ENCODE measurements at regions not wholly inside any gene's neighbourhood (a gene's known extent, or its start where the extent isn't known, plus 50 kb on each side); places are given as distances from the start of the nearest gene placed in this dataset.
"Not testable (repeated sequence)": the region's sequence is repeated elsewhere in the genome, so short reads cannot be mapped to it uniquely, and the experiment has no call there.

DNA sequence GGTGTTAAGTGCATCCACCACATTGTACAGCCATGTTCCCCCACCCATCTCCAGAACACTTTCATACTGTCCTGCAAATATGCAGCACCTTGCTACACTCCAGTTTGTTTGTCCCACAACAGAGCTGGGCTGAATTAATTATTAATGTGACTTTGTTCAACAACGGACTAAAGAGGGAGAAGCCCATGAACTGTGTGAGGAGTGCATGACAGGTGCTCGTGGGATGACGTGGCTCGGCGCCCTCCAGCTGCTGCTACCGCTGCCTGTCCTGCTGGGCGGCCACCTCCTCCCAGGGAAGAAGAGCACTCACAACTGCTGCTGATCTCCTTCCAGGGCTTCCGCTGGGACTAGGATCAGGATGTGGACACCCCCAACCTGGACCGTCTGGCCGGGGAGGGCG, 111.2 kb upstream of the DEFB108B start:
- DNase-seq (ENCODE audit: low read depth): not testable (repeated sequence)

DNA sequence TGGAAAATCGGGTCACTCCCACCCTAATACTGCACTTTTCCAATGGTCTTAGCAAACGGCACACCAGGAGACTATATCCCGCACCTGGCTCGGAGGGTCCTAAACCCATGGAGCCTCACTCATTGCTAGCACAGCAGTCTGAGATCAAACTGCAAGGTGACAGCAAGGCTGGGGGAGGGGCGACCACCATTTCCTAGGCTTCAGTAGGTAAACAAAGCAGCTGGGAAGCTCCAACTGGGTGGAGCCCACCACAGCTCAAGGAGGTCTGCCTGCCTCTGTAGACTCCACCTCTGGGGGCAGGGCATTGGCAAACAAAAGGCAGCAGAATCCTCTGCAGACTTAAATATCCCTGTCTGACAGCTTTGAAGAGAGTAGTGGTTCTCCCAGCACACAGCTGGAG, 109.0 kb upstream of the DEFB108B start:
- not testable (repeated sequence) for DNase-seq (ENCODE audit: low read depth)

DNA sequence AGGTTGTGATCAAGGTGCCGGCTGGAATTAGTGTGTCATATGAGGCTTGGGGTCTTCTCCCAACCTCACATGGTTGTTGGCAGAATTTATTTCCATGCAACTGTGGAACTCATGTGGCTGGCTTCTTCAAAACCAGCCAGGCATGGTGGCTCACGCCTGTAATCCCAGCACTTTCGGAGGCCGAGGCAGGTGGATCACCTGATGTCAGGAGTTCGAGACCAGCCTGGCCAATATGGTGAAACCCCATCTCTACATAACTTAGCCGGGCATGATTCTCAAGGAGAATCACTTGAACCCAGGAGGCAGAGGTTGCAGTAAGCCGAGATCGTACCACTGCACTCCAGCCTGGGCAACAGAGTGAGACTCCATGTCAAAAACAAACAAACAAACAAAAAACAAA, 102.3 kb upstream of the DEFB108B start:
- DNase-seq (ENCODE audit: low read depth): not testable (repeated sequence)

DNA sequence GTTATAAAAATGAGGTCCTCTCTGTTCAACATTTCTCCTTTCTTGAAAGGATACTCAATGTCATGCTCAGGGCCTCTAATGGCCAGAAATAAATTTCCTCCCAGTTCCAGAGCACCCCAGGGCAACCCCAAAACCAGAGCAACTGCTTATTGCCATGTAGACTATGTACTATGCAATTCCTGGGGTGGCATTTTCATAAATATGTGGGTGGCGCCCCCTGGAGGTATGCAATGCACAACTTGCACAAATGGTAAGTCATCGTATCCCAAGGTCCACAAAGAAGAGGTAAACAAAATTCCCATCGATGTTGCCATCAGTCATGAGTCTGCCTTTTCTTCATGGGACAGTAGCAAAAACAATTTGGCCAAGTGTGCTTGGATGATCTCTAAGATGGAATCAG, 98.6 kb upstream of the DEFB108B start:
- peak; percentile 1 for DNase-seq (ENCODE audit: low read depth)

DNA sequence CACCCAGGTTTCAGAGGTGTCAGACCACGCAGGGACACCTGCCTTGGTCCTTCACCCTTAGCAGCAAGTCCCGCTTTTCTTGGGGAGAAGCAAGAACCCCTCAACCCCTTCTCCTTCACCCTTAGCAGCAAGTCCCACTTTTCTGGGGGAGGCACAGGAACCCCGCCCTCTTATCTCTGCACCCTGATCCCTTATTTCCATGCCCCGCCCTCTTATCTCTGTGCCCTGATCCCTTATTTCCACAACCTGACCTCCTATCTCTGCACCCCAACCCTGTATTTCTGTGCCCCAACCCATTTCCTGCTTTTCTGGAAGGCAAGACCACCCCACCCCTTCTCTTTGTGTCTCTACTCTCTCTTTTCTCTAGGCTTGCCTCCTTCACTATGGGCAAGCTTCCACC, 94.7 kb upstream of the DEFB108B start:
- not testable (repeated sequence) for DNase-seq (ENCODE audit: low read depth)

DNA sequence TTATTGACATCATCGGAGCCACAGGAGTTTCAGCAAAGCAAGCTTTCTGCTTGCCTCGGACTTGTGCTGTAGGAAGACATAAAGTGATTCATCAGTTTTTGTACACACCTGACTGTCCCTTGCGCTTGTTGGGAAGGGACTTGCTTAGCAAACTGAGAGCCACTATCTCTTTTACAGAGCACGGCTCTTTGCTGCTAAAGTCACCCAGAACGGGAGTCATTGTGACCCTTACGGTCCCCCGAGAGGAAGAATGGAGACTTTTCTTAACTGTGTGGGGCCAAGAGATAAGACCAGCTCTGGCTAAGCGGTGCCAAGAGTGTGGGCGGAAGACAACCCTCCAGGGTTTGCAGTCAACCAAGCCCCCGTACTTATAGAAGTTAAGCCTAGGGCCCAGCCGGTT, 89.6 kb upstream of the DEFB108B start:
- not testable (repeated sequence) for DNase-seq (ENCODE audit: low read depth)

DNA sequence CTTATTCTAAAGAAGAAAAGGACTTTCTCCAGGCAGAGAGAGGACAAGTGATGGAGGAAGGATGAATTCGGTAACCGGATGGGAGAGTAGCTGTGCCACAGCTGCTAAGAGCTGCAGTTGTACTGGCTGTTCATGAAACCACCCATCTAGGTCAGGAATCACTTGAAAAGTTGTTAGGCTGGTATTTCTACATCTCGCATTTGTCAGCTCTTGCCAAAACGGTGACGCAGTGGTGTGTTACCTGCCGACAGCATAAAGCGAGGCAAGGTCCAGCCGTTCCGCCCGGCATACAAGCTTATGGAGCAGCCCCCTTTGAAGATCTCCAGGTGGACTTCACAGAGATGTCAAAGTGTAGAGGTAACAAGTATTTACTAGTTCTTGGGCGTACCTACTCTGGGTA, 87.3 kb upstream of the DEFB108B start:
- DNase-seq (ENCODE audit: low read depth): not testable (repeated sequence)

DNA sequence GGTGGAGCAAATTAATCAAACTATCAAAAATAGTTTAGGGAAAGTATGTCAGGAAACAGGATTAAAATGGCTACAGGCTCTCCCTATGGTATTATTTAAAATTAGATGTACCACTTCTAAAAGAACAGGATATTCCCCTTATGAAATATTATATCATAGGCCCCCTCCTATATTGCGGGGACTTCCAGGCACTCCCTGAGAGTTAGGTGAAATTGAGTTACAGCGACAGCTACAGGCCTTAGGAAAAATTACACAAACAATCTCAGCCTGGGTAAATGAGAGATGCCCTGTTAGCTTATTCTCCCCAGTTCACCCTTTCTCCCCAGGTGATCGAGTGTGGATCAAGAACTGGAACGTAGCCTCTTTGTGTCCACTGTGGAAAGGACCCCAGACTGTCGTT, 86.7 kb upstream of the DEFB108B start:
- not testable (repeated sequence) for DNase-seq (ENCODE audit: low read depth)

DNA sequence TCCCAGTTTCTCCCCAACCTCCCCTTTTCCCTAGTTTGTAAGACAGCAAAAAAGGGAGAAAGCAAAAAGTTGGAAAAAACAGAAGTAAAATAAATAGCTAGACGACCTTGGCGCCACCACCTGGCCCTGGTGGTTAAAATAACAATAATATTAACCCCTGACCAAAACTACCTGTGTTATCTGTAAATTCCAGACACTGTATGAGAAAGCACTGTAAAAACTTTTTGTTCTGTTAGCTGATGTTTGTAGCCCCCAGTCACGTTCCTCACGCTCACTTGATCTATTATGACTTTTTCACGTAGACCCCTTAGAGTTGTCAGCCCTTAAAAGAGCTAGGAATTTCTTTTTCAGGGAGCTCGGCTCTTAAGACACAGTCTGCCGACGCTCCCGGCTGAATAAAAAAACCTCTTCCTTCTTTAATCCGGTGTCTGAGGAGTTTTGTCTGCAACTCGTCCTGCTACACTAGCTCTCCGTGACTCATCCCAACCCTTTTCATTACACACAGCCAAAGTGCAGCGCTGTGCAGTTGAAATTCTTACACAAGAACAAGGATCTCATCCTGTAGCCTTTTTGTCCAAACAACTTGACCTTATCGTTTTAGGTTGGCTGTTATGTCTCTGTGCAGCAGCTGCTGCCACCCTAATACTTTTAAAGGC, 83.9 kb upstream of the DEFB108B start:
- not testable (repeated sequence) for DNase-seq (ENCODE audit: low read depth)

DNA sequence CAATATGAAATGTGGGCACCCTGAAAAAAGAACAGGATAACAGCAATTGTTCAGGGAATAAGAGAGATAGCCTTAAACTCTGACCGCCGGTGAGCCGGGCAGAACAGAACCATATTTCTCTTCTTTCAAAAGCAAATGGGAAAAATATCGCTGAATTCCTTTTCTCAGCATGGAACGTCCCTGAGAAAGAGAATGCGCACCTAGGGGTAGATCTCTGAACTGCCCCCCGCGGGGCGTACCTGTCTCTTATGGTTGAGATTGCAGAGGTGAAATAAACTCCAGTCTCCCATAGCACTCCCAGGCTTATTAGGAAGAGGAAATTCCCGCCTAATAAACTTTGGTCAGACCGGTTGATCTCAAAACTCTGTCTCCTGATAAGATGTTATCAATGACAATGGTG, 82.1 kb upstream of the DEFB108B start:
- DNase-seq (ENCODE audit: low read depth): not testable (repeated sequence)

DNA sequence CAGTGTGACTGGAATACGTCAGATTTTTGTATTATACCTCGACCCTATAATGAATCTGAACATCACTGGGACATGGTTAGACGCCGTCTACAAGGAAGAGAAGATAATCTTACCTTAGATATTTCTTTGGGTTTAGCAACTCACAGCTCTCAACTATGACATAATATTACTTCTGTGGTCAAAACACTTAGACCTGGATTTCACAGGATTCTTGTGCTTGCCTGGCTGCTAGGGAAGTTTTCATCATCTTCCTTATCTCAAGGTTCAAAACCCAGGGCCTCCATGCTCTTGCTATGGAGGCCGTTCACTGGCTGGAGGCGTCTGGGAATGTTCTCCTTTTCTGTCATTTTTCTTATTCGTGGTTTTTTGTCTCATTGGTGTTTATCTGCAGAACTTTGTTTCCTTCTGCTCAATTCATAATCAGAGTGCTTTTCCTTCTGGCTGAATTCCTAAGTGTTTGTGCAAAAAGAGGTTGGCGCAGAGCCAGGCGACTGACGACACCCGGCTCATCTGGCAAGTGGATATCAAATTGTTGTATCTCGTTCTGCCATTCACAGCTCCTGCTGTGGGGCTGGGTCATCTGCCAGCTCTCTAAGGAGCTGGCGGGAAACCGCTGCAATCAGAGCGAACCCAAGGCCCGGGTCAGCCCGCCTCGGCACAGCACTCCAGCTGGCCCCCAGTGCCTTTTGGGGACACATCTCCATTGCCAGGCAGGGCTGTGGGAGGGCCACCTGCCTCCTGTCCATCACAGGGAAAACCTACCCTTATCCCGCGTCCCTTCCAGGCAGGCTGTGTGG, 68.1 kb upstream of the DEFB108B start:
- DNase-seq (ENCODE audit: low read depth): not testable (repeated sequence)

DNA sequence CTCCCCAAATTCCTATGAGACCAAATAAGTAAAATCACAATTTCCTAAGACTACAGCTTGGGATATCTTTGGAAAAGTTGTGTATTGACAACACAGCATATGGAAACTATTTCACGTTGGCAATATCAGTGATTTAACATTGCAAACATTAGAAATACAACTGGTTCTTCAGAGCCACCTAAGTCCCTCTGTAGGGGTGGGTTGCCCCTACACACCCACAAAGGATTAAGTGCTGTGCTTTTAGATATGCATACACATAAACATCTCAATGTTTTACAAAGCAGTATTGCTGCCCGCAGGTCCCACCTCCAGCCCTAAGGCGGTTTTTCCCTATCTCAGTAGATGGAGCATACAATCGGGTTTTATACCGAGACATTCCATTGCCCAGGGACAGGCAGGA, 66.0 kb upstream of the DEFB108B start:
- not testable (repeated sequence) for DNase-seq (ENCODE audit: low read depth)

DNA sequence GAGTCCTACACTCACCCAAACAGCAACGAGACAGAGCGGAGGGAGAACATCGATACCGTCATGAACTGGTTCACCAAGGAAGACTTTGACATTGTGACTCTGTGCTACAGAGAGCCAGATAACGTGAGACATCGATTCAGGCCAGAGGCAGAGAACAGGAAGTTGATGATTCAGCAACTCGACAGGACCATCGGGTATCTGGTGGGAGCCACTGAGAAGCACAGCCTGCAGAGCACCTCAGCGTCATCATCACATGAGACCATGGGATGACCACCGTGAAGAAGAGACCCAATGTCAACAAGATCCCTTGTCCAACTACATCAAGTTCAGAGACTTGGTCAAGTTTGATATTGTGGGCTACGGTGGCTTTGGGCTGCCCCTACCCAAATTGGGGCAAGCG, 60.8 kb upstream of the DEFB108B start:
- not testable (repeated sequence) for DNase-seq (ENCODE audit: low read depth)

DNA sequence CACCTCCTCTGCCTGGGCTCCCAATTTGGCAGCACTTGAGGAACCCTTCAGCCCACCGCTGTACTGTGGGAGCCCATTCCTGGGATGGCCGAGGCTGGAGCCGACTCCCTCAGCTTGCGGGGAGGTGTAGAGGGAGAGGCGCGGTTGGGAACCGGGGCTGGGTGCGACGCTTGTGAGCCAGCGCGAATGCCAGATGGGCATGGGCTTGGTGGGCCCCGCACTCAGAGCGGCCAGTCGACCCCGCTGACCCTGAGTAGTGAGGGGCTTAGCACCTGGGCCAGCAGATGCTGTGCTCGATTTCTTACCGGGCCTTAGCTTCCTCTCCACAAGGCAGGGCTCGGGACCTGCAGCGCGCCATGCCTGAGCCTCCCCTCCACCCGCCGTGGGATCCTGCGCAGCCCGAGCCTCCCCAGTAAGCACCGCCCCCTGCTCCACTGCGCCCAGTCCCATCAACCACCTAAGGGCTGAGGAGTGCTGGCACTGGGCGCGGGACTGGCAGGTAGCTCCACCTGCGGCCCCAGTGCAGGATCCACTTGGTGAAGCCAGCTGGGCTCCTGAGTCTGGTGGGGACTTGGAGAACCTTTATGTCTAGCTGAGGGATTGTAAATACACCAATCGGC, 58.3 kb upstream of the DEFB108B start:
- DNase-seq (ENCODE audit: low read depth): no peak

DNA sequence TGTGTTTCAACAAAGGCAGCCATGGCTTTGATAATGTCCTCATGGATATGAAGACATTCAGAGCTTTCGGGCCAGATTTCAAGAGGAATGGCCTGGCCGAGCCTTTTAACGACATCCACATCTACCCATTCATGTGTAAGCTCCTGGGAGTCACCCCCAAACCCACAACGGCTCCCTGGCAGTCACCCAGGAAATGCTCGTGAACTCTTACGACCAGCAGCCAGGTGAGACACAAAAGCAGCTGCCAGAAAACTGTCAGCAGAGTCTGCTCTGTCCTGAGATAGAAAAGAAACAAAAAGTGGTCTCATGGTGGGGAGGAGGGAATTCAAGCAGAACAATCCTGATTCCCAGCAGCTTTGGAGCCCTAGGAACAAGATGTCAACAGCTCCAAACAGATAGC, 52.9 kb upstream of the DEFB108B start:
- DNase-seq (ENCODE audit: low read depth): not testable (repeated sequence)

DNA sequence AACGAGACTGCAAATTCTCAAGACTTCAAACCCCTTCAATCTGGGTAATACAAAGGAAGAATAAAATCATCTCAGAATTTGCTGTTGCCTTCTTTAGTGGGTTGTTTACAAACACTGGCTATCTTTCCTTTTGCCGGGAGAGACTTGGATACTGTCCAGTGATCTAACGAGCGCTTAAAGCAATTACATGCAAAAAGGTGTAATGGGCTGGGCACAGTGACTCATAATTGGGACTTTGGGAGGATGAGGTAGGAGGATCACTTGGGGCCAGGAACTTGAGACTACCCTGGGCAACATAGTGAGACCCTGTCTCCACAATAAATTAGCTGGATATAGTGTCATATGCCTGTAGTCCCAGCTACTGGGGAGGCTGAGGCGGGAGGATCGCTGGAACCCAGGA, 52.2 kb upstream of the DEFB108B start:
- DNase-seq (ENCODE audit: low read depth): not testable (repeated sequence)

DNA sequence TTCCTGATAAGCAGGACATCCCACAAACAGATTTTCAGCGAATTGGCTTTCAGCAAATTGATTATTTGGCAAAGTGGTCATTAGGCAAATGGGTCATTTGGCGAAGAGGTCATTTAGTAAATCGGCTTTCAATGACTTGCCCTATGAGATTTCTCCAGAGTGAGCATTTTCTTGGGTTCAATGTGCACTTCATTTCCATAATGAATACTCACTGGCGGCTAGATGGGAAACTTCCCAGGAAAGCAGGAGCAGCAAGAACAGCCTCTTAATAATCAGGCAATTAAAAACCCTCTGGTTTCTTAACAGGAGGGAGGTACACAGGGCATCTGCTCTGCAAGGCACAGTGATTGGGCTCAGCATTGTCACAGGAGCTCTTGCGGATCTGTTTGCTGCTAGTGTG, 51.5 kb upstream of the DEFB108B start:
- DNase-seq (ENCODE audit: low read depth): not testable (repeated sequence)

DNA sequence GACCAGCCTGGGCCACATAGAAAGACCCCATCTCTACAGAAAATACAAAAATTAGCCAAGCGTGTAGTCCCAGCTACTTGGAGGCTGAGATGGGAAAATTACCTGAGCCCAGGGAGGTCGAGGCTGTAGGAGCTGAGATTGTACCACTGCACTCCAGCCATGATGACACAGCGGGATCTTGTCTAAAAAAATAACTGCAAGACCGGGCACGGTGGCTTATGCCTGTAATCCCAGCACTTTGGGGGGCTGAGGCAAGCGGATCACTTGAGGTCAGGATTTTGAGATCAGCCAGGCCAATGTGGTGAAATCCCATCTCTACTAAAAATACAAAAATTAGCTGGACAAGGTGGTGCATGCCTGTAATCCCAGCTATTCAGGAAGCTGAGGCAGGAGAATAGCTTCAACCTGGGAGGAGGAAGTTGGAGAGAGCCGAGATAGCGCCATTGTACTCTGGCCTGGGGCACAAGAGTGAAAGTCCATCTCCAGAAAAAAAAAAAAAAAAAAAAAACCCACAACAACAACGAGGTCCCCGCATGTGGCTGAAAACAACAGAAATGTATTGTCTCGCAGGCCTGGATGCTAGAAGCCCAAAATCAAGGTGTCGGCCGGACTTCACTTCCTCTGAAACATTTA, 50.7 kb upstream of the DEFB108B start:
- not testable (repeated sequence) for DNase-seq (ENCODE audit: low read depth)

DNA sequence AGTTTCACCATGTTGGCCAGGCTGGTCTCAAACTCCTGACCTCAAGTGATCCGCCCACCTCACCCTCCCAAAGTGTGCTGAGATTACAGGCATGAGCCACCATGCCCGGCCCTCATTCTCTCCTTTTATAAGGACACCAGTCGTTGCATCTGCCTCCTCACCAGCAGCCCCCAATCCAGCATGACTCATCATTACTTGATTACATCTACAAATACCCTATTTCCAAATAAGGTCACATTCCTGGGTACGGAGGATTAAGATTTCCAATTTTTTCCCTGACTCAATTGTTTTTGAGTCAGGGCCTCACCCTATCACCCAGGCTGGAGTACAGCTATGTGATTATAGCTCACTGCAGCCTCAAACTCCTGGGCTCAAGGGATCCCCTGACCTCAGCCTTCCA, 49.8 kb upstream of the DEFB108B start:
- DNase-seq (ENCODE audit: low read depth): not testable (repeated sequence)
